Gastrocnemius medialis (tissue), 4 donors: ENCODE measurements at regions not wholly inside any gene's neighbourhood (a gene's known extent, or its start where the extent isn't known, plus 50 kb on each side); places are given as distances from the start of the nearest gene placed in this dataset.
"Not testable (repeated sequence)": the region's sequence is repeated elsewhere in the genome, so short reads cannot be mapped to it uniquely, and the experiment has no call there.

Experiments
- CTCF ChIP-seq, 5 experiments: fragments of 450-650 bp in 3 of 5; fragments of 200-600 bp in 2 of 5; sonication (generic) in 2 of 5; IDR thresholded peaks in 4 of 5; conservative IDR thresholded peaks in 1 of 5; 1 replicate in 4 of 5; 2 replicates in 1 of 5; pipeline ENCODE4 v1.5.1; 2016 to 2019; ENCODE audit warnings: antibody characterized with exemption in 5 of 5, mild to moderate bottlenecking in 3 of 5, moderate library complexity in 3 of 5
- POLR2A ChIP-seq, 2 donors: fragments of 450-650 bp; IDR thresholded peaks; one replicate each; pipeline ENCODE4 v1.6.1; 2017; ENCODE audit warnings: antibody characterized with exemption in 2 of 2, mild to moderate bottlenecking in 2 of 2, moderate library complexity in 2 of 2

DNA sequence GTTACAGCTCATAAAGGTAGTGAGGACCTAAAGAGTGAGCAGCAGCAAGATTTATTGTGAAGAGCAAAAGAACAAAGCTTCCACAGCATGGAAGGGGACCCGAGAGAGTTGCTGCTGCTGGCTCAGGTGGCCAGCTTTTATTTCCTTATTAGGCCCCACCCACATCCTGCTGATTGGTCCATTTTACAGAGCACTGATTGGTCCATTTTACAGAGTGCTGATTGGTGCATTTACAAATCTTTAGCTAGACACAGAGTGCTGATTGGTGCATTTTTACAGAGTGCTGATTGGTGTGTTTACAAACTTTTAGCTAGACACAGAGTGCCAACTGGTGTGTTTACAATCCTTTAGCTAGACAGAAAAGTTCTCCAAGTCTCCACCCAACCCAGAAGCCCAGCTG lies 256.2 kb upstream of the HTR1E start:
- not testable (repeated sequence) for TF ChIP-seq CTCF (IDR thresholded peaks at IDR 0.05 in 4 of 5, conservative IDR thresholded peaks at IDR 0.05 in 1 of 5); POLR2A (IDR thresholded peaks at IDR 0.05)
